Common myeloid progenitor, CD34-positive (primary cell): ENCODE measurements at regions not wholly inside any gene's neighbourhood (a gene's known extent, or its start where the extent isn't known, plus 50 kb on each side); places are given as distances from the start of the nearest gene placed in this dataset.

Experiments
- CTCF ChIA-PET: fragments of 350-600 bp; sonication (Branson Sonifier 250); formaldehyde crosslinking; loops from one replicate; lab custom pipeline; 2021; ENCODE audit warnings: antibody characterized with exemption; lab: Charles Lee
- POLR2A ChIA-PET: fragments of 350-600 bp; sonication (Branson Sonifier 250); formaldehyde crosslinking; loops from one replicate; lab custom pipeline; 2021; ENCODE audit warnings: antibody characterized with exemption; lab: Charles Lee
- DNase-seq, 3 donors: peaks; one replicate each; pipeline versions ENCODE4 v3.0.0 to v3.0.0-alpha.2; 2013
- H3K27ac ChIP-seq, 2 experiments: 1 replicate in 1 of 2; 2 replicates in 1 of 2; pipeline ENCODE4 v1.7.0; 2013; ENCODE audit warnings: inconsistent platforms in 2 of 2, low read length in 2 of 2, mild to moderate bottlenecking in 2 of 2, low read depth in 1 of 2, moderate library complexity in 1 of 2; ENCODE audit not compliant: severe bottlenecking in 2 of 2, insufficient read depth in 1 of 2, poor library complexity in 1 of 2
- H3K27me3 ChIP-seq, 5 experiments: replicated peaks in 2 of 5; 1 replicate in 3 of 5; 2 replicates in 2 of 5; pipeline versions ENCODE4 v1.6.1 to v1.7.0; 2013; ENCODE audit warnings: low read length in 4 of 5, mild to moderate bottlenecking in 2 of 5, moderate library complexity in 2 of 5, inconsistent platforms in 1 of 5; ENCODE audit not compliant: insufficient read depth in 5 of 5, control insufficient read depth in 4 of 5
- H3K36me3 ChIP-seq, 4 experiments: 1 replicate in 2 of 4; 2 replicates in 2 of 4; pipeline versions ENCODE4 v1.6.1 to v1.7.0; 2013; ENCODE audit warnings: low read length in 3 of 4, control low read depth in 1 of 4, mild to moderate bottlenecking in 1 of 4; ENCODE audit not compliant: control insufficient read depth in 4 of 4, insufficient read depth in 4 of 4
- H3K4me1 ChIP-seq, 4 experiments: 1 replicate in 3 of 4; 2 replicates in 1 of 4; pipeline versions ENCODE4 v1.6.1 to v1.7.1; 2013; ENCODE audit warnings: low read length in 3 of 4, mild to moderate bottlenecking in 3 of 4, control low read depth in 1 of 4, inconsistent platforms in 1 of 4, moderate library complexity in 1 of 4; ENCODE audit not compliant: control insufficient read depth in 4 of 4, insufficient read depth in 4 of 4; ENCODE audit errors: control extremely low read depth in 1 of 4
- H3K4me3 ChIP-seq, 7 experiments: 1 replicate in 4 of 7; 2 replicates in 3 of 7; pipeline versions ENCODE4 v1.5.1 to v1.7.0; 2013; ENCODE audit warnings: mild to moderate bottlenecking in 7 of 7, low read length in 6 of 7, moderate library complexity in 6 of 7, inconsistent platforms in 2 of 7, low read depth in 2 of 7, control low read depth in 1 of 7; ENCODE audit not compliant: insufficient read depth in 4 of 7, control insufficient read depth in 1 of 7; ENCODE audit errors: extremely low read depth in 1 of 7
- H3K9me3 ChIP-seq, 5 experiments: 1 replicate in 4 of 5; 2 replicates in 1 of 5; pipeline versions ENCODE4 v1.6.1 to v1.7.1; 2013; ENCODE audit warnings: low read length in 4 of 5, mild to moderate bottlenecking in 2 of 5, inconsistent platforms in 1 of 5, low read depth in 1 of 5, moderate library complexity in 1 of 5; ENCODE audit not compliant: control insufficient read depth in 4 of 5, insufficient read depth in 2 of 5; ENCODE audit errors: control extremely low read depth in 1 of 5
- WGBS: methylation state at CpG from one replicate; pipeline ENCODE4 v1.1.5; 2013; ENCODE audit not compliant: insufficient coverage; 5-methylcytosine and 5-hydroxymethylcytosine counted together

- H3K27ac ChIP-seq, result no peak overlapping the region
- ChIA-PET POLR2A (no interaction called here), CTCF (interaction anchor here (1.0 kb wide), 1 partner anchor 19 kb away, joined by 3 read pairs; no protein-coding TSS in a partner anchor)
Observed at GRCh38 chr14:61126603-61127498, 145.8 kb downstream of the SLC38A6 start.

GRCh38 chr14:61125867-61126572 is 145.0 kb downstream of the SLC38A6 start:
- no peak overlapping the region for H3K27ac ChIP-seq
- H3K9me3 ChIP-seq, result peaks cover 0 to 2% (median 2%) of the 10 kb centered on the region in 5 experiments
- H3K4me1 ChIP-seq, result peaks cover 0 to 3% (median 1%) of the 10 kb centered on the region in 4 experiments
- ChIA-PET POLR2A (no interaction called here), CTCF (interaction anchor here (1.0 kb wide), 1 partner anchor 20 kb away, joined by 3 read pairs; no protein-coding TSS in a partner anchor)
- H3K4me3 ChIP-seq, result no peak overlapping the region
- H3K36me3 ChIP-seq, result no peaks in the 10 kb centered on the region
- DNase-seq, result no peak
- 29% methylated on average over 7 of the region's 10 CpGs for WGBS
- peaks cover 0 to 9% (median 0%) of the 10 kb centered on the region in 5 experiments for H3K27me3 ChIP-seq

More at GRCh38 chr14:61126603-61127498, 145.8 kb downstream of the SLC38A6 start:
- Histone ChIP-seq H3K4me3 (no peak overlapping the region), H3K36me3 (no peaks in the 10 kb centered on the region), H3K4me1 (peaks cover 0 to 3% (median 1%) of the 10 kb centered on the region in 4 experiments), H3K9me3 (peaks cover 0 to 2% (median 0%) of the 10 kb centered on the region in 5 experiments), H3K27me3 (peaks cover 0 to 9% (median 0%) of the 10 kb centered on the region in 5 experiments)
- 97% methylated on average over 4 of the region's 4 CpGs for WGBS
- DNase-seq, result no peak

GRCh38 chr14:61125041-61125866 is 144.2 kb downstream of the SLC38A6 start:
- H3K36me3 ChIP-seq, result no peaks in the 10 kb centered on the region
- no peak overlapping the region for H3K4me3 ChIP-seq
- 96% methylated on average over 5 of the region's 10 CpGs for WGBS
- H3K27ac ChIP-seq, result no peak overlapping the region
- DNase-seq, result no peak
- CTCF ChIA-PET, result no interaction called here
- H3K9me3 ChIP-seq, result peaks cover 0 to 6% (median 2%) of the 10 kb centered on the region in 5 experiments
- peaks cover 0 to 3% (median 1%) of the 10 kb centered on the region in 4 experiments for H3K4me1 ChIP-seq
- POLR2A ChIA-PET, result no interaction called here
- peaks cover 0 to 9% (median 0%) of the 10 kb centered on the region in 5 experiments for H3K27me3 ChIP-seq

- WGBS, result 100% methylated on average over 1 of the region's 3 CpGs
- H3K27me3 ChIP-seq, result peaks cover 0 to 9% (median 0%) of the 10 kb centered on the region in 5 experiments
- DNase-seq, result no peak
- H3K4me1 ChIP-seq, result peaks cover 0 to 3% (median 1%) of the 10 kb centered on the region in 4 experiments
- POLR2A ChIA-PET, result no interaction called here
- no peak overlapping the region for H3K27ac ChIP-seq
- H3K36me3 ChIP-seq, result no peaks in the 10 kb centered on the region
- CTCF ChIA-PET, result no interaction called here
- peaks cover 0 to 6% (median 2%) of the 10 kb centered on the region in 5 experiments for H3K9me3 ChIP-seq
- H3K4me3 ChIP-seq, result no peak overlapping the region
Observed at GRCh38 chr14:61122862-61123261, 141.8 kb downstream of the SLC38A6 start.

GRCh38 chr14:61121355-61121787 is 140.3 kb downstream of the SLC38A6 start:
- POLR2A ChIA-PET, result no interaction called here
- H3K27ac ChIP-seq, result no peak overlapping the region
- no peak for DNase-seq
- CTCF ChIA-PET, result no interaction called here
- H3K4me3 ChIP-seq, result no peak overlapping the region
- peaks cover 0 to 8% (median 2%) of the 10 kb centered on the region in 5 experiments for H3K9me3 ChIP-seq
- peaks cover 0 to 3% (median 1%) of the 10 kb centered on the region in 4 experiments for H3K4me1 ChIP-seq
- peaks cover 0 to 5% (median 0%) of the 10 kb centered on the region in 5 experiments for H3K27me3 ChIP-seq
- no peaks in the 10 kb centered on the region for H3K36me3 ChIP-seq
- 97% methylated on average over 4 of the region's 9 CpGs for WGBS

- Histone ChIP-seq H3K27me3 (peaks cover 0 to 3% (median 0%) of the 10 kb centered on the region in 5 experiments), H3K27ac (no peak overlapping the region), H3K4me1 (no peaks in the 10 kb centered on the region), H3K9me3 (peaks cover 0 to 11% (median 2%) of the 10 kb centered on the region in 5 experiments), H3K4me3 (no peak overlapping the region), H3K36me3 (no peaks in the 10 kb centered on the region)
- ChIA-PET CTCF (no interaction called here), POLR2A (no interaction called here)
- over 99% methylated on average over 7 of the region's 8 CpGs for WGBS
- DNase-seq, result no peak
Observed at GRCh38 chr14:61120576-61120975, 139.5 kb downstream of the SLC38A6 start.
